ENCODE measurements at regions not wholly inside any gene's neighbourhood (a gene's known extent, or its start where the extent isn't known, plus 50 kb on each side); places are given as distances from the start of the nearest gene placed in this dataset.

DNA sequence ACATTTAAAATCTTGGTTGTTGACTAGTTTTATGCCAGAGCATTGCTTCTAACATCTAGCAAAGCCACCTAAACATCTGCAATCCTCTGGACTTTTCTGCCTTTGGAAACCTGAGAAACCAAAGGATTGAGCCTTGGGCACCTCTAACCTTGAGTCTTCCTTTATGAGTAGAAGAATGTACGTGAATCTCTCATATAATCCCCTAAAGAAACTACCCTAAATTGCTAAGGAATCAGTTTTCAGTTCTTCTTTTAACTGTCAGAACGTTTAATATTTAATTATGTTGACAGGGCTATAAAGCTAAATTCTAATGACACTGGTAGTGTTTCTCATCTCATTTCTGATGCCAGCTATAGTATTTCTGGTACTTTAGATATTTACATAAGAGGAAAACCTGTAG, 997.3 kb downstream of the AMY1C start:
- no peak overlapping the region for H3K4me3 ChIP-seq (ENCODE audit: low read depth, low read length)
- DNase-seq (ENCODE audit: low read depth), result no peak

- DNase-seq (ENCODE audit: low read depth), result no peak
- no peak overlapping the region for H3K4me3 ChIP-seq (ENCODE audit: low read depth, low read length)
Observed at GRCh38 chr1:104760017-104760416, 1010.3 kb downstream of the AMY1C start.

DNA sequence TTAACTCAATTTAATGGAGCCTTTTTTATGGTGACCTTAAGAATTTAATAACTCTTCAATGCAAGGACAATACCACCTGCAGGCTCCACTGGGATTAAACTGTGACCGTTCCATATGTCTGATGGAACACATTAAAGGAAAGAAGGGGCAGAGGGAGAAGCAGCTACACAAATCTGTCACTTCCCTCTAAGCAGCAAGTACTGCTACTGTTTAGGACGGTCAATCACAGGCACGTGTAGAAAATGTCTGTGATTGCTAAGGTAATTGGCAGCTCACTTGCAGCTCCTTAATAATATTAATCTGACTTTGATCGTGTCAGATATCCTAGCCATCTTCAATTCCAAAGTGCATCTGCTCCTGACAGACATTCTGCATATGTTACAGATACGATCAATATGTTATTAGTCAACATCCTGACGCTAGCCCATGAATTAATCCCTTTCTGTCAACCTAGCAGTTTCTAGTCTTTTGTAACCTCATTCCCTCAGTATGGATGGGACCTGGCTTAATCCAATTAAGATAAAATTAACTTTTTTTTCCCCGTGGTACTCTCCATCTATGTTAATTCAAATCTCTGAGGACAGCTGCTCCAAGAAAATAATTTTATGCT, 1012.4 kb downstream of the AMY1C start:
- DNase-seq (ENCODE audit: low read depth), result no peak

DNA sequence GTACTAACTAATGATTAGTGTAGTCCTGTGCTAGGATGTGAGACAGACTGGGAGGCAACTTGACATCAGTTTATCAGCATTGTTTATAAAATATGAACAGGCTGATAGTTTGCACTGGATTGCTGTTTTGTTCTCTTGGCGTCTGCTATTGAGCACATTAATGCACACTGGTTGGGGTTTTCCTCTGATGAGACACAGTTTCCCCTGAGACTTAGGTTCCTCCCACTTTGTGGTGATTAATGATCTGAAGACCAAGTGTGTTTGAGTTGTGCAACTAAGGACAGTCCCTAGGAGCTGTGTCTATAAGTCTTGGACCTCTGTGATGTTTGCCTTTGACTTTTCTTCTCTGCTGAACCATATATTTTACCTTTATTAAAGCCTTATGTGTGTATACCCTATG, 1015.4 kb downstream of the AMY1C start:
- no peak overlapping the region for H3K4me3 ChIP-seq (ENCODE audit: low read depth, low read length)
- peak; percentile 33 for DNase-seq (ENCODE audit: low read depth)

More for the DNA sequence above, 1012.4 kb downstream of the AMY1C start:
- H3K4me3 ChIP-seq (ENCODE audit: low read depth, low read length), result no peak overlapping the region

DNA sequence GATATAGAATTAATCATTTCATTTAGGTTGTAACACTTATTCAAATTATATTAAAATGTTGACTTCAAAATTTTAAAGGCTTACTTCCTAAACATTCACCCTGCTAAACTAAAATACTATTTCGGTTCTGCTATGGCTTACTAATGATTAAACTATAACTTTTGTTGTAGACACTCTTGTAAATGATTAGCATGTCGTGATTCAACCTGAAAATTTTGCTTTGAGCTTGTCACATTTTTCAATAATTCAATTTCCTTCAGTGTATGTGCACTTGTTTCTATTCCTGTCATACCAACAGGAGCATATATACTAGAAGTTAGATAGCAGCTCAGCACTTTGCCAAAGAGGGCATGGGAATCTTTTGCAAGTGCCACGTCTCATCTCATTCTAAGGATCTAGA, 1018.8 kb downstream of the AMY1C start:
- no peak for DNase-seq (ENCODE audit: low read depth)

GRCh38 chr1:104780470-104781078, 1030.9 kb downstream of the AMY1C start:
- DNase-seq (ENCODE audit: low read depth), result no peak
- no peak overlapping the region for H3K4me3 ChIP-seq (ENCODE audit: low read depth, low read length)

More for the DNA sequence above, 1018.8 kb downstream of the AMY1C start:
- H3K4me3 ChIP-seq (ENCODE audit: low read depth, low read length), result no peak overlapping the region

DNA sequence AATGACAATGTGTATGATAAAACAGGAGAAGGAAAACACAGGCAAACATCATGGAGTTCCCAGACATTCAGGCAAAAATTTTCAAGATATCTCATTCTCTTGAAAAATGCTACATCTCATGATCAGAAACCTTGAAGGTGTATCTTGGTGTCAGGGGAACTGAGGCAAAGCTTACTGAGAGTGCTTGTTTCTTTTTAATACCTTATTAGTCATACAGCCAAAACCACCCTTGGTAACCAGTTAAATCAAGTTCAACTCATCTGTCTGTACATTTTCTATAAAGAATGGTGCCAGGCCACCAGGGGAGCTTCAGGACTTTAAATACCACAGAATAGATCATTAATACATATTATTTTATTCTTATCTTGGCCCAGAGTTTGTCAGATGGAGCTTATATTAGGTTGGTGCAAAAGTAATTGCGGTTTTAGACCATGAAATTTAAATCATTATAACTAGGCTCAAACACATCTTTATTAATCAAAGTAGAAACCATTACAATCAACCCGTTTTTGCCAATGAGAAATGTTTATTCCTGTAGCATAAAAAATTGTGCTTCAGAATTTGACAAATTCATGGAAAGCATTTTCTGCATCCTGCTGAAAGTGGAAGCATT, 1036.0 kb downstream of the AMY1C start:
- no peak for DNase-seq (ENCODE audit: low read depth)
- no peak overlapping the region for H3K4me3 ChIP-seq (ENCODE audit: low read depth, low read length)

DNA sequence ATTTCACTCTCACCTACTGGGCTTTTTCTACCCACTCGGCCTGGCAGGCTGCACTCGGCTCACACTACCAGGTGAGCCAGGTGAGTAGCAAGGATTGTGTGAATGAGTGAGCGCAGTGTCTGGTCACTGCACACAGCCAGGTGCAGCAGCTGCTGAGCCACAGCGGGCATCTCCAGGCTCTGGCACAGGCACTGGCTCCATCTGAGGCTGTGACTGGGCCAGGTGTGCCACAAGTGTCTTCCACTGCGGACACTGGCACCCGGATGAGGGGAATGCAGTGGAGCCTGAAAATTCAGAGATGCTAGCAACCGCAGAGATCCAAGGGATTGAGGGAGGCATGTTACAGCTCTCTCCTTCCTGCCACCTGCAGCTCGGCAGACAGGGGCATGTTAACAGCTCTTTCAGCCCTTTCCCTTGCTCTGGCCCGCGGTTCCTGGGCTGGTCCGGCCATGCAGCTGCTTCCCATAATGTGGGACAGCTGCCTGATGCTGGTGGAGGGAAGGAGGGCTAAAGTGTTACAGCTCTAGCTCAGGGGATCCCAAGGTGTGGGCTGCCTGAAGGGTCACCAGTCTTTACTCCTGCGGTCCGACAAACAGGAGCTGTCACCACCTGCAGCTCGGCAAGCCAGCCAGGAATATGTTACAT, 1038.3 kb downstream of the AMY1C start:
- H3K4me3 ChIP-seq (ENCODE audit: low read depth, low read length), result no peak overlapping the region
- no peak for DNase-seq (ENCODE audit: low read depth)

GRCh38 chr1:104791030-104791429, 1041.3 kb downstream of the AMY1C start:
- DNase-seq (ENCODE audit: low read depth), result no peak
- no peak overlapping the region for H3K4me3 ChIP-seq (ENCODE audit: low read depth, low read length)

GRCh38 chr1:104794035-104794434, 1044.3 kb downstream of the AMY1C start:
- H3K4me3 ChIP-seq (ENCODE audit: low read depth, low read length), result no peak overlapping the region
- no peak for DNase-seq (ENCODE audit: low read depth)

DNA sequence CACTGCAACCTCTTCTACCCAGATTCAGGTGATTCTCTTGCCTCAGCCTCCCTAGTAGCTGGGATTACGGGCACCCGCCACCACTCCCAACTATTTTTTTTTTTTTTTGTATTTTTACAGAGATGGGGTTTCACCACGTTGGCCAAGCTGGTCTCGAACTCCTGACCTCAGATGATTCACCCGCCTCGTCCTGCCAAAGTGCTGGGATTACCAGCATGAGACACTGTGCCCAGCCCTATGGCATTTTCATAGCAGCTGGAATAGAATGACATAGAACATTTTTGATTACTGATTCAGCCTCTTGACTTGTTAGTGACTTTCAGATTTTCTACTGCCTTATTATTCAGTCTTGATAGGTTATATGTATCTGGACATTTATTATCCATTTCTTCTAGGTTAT, 1046.2 kb downstream of the AMY1C start:
- H3K4me3 ChIP-seq (ENCODE audit: low read depth, low read length), result no peak overlapping the region
- no peak for DNase-seq (ENCODE audit: low read depth)

DNA sequence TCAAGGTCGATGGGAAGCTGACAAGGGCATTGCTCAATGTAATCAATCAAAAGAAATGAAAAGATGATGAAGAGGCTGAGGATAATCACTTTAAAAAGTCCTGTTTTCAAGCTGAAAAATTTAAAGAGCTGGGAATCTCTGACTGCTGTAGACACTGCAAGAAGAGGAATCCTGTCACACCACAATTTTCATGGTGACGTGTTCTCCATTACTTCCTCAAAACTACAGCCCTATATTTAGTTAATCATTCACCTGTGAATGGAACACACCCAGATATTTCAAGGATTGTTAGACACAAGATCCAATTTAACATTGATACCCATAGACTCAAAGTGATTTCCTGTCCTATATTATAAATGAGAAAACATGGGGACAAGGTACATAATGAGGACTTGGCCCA, 1048.3 kb downstream of the AMY1C start:
- H3K4me3 ChIP-seq (ENCODE audit: low read depth, low read length), result no peak overlapping the region
- DNase-seq (ENCODE audit: low read depth), result no peak

DNA sequence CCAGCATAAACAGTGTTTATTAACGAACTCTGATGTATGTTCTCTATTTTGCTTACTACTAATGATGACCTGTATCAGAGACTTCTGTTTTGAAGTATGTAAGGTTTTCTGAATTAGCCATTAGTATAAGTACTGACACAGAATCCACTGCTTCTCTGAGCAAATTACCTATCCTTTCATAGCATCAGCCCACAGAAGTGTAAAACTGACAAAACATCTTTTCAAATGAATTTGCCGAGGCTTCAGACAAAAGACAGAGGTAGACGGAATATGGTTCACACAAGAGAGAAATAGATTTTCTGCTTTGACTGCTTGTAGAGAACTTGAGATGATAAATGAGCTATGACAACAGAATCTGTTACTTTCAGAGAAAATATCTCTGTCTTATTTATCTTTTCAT, 1051.6 kb downstream of the AMY1C start:
- no peak for DNase-seq (ENCODE audit: low read depth)
- H3K4me3 ChIP-seq (ENCODE audit: low read depth, low read length), result no peak overlapping the region

GRCh38 chr1:104804147-104804546, 1054.4 kb downstream of the AMY1C start:
- no peak for DNase-seq (ENCODE audit: low read depth)
- H3K4me3 ChIP-seq (ENCODE audit: low read depth, low read length), result no peak overlapping the region

DNA sequence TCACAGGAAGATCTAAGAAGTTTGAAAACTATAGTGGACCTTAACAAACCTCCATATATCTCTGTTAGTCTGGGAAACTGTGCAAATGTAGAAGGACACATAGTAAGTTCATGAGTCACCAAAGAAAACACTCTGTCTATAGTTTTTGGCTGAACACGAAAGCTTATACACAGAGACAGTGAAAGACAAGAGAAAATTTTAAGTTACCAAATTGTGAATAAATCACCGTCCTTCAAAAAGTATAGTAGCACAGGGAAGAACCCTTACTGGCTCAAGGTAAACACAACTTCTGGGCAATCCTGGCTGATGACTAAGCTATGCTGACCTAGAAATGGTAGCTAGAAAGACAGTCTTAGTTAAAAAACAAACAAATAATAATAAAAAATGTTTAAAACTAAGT, 1057.9 kb downstream of the AMY1C start:
- no peak overlapping the region for H3K4me3 ChIP-seq (ENCODE audit: low read depth, low read length)
- DNase-seq (ENCODE audit: low read depth), result peak; percentile 9

DNA sequence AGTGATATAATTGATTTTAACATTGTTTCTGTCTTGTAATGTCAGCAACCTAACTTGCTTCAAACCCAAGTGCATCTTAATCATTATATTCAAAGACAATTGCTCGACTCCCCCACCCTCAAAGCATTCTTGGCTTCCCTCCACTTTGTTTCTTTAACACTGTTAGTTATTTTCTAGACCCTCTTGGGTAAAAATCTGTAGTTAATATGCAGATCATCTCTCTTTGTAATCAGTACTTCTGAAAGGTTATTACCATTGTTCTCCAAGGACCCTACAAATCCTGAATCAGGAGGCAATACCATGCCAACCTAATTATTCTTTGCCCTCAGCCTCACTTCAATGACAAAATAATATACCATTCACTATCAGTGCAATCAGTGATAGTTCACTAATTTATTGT, 1075.7 kb downstream of the AMY1C start:
- no peak overlapping the region for H3K4me3 ChIP-seq (ENCODE audit: low read depth, low read length)
- no peak for DNase-seq (ENCODE audit: low read depth)

DNA sequence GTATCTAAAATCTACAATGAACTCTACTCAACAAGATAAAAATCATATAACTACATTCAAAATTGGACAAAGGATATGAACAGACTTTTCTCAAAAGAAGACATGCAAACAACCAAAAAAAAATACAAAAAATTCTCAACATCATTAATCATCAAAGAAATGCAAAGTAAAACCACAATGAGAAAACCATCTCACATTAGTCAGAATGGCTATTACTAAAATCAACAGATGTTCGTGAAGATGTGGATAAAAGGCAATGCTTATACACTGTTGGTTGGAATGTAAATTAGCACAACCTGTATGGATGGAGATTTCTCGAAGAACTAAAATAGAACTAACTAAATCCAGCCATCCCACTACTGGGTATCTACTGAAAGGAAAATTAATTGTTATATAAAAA, 1080.8 kb downstream of the AMY1C start:
- no peak for DNase-seq (ENCODE audit: low read depth)
- H3K4me3 ChIP-seq (ENCODE audit: low read depth, low read length), result no peak overlapping the region

- H3K4me3 ChIP-seq (ENCODE audit: low read depth, low read length), result no peak overlapping the region
- DNase-seq (ENCODE audit: low read depth), result no peak
Observed at GRCh38 chr1:104852151-104852550, 1102.5 kb downstream of the AMY1C start.

DNA sequence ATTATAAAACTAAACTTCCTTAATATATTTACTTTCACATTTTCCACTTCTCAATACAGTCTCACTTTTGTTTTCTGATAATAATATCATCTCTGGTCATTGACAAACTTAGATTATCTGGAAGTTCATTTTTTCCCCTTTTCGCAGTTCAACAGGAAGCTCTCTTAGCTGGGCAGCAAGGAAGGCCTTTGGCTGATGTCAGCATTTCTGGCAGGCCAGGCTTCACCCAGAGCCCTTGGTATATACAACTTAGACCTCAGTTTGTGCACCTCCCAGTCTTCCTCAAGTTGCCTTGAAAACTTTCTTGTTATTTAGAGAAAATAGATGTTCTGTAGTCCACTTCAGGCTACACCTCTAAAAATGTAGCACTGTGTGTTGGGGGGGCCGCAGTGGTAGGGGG, 1103.6 kb downstream of the AMY1C start:
- DNase-seq (ENCODE audit: low read depth), result no peak
- H3K4me3 ChIP-seq (ENCODE audit: low read depth, low read length), result no peak overlapping the region

GRCh38 chr1:104854529-104854928, 1104.8 kb downstream of the AMY1C start:
- DNase-seq (ENCODE audit: low read depth), result no peak
- H3K4me3 ChIP-seq (ENCODE audit: low read depth, low read length), result no peak overlapping the region

DNA sequence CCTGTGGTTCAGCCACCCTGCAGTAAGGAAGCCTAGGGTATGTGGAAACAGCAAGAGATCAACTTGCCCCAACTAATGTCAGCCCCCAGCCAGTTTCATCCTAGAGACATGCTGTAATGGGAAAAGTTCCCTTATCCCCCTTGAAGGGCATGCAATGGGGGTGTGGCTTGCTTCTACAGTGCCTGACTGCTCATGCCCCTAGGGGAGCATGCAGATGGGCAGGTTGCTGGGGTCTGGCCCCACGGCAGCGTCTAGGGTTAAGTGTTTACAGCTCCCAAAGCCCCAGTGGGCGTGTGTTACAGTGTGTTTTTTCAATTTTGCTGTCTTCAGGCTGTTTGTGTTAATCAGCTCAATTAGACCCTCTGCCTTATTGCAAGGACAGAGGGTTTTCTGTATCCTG, 1105.9 kb downstream of the AMY1C start:
- no peak overlapping the region for H3K4me3 ChIP-seq (ENCODE audit: low read depth, low read length)
- DNase-seq (ENCODE audit: low read depth), result no peak

Measured in skeletal muscle cell (primary cell).